ENCODE measurements at regions not wholly inside any gene's neighbourhood (a gene's known extent, or its start where the extent isn't known, plus 50 kb on each side); places are given as distances from the start of the nearest gene placed in this dataset.

GRCh38 chr1:37150986-37151385 is 116.7 kb upstream of the GRIK3 start:
- no peak overlapping the region for H3K9ac ChIP-seq (ENCODE audit: low read length)

GRCh38 chr1:37151789-37152188 is 117.5 kb upstream of the GRIK3 start:
- Histone ChIP-seq H3K36me3 (ENCODE audit: control insufficient read depth, low read depth, low read length) (no peaks in the 10 kb centered on the region), H3K9ac (ENCODE audit: low read length) (no peak overlapping the region), H3K4me3 (ENCODE audit: low read length) (no peak overlapping the region), H3K27ac (ENCODE audit: low read length) (no peak overlapping the region), H3K27me3 (ENCODE audit: control insufficient read depth, insufficient read depth, low read length) (no peaks in the 10 kb centered on the region), H3K4me1 (ENCODE audit: control insufficient read depth, low read depth, low read length) (no peaks in the 10 kb centered on the region), H3K9me3 (ENCODE audit: control insufficient read depth, low read depth, low read length) (no peaks in the 10 kb centered on the region)

More at GRCh38 chr1:37150986-37151385, 116.7 kb upstream of the GRIK3 start:
- Histone ChIP-seq H3K27me3 (ENCODE audit: control insufficient read depth, insufficient read depth, low read length) (no peaks in the 10 kb centered on the region), H3K36me3 (ENCODE audit: control insufficient read depth, low read depth, low read length) (no peaks in the 10 kb centered on the region), H3K9me3 (ENCODE audit: control insufficient read depth, low read depth, low read length) (no peaks in the 10 kb centered on the region), H3K4me1 (ENCODE audit: control insufficient read depth, low read depth, low read length) (no peaks in the 10 kb centered on the region), H3K4me3 (ENCODE audit: low read length) (no peak overlapping the region), H3K27ac (ENCODE audit: low read length) (no peak overlapping the region)

DNA sequence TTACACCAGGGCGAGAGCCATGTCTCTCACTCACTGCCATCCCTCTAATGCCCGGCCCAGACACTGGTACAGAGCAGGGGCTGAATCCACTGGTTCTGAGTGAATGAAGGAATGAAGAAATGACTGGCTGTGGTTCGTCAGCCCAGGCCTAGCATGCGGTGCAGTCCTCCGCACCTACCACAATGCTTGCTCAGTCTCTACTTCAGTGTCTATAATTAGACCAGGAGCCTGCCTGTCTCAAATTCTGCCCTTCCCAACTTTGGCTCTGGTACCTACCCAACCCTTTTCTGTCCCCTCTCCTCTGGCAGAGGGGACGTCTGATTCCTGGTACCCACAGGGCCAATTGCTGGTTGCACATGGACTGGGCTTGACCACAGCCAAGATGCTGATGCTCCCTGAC is 118.2 kb upstream of the GRIK3 start:
- Histone ChIP-seq H3K4me1 (ENCODE audit: control insufficient read depth, low read depth, low read length) (no peaks in the 10 kb centered on the region), H3K27ac (ENCODE audit: low read length) (no peak overlapping the region), H3K4me3 (ENCODE audit: low read length) (no peak overlapping the region), H3K9me3 (ENCODE audit: control insufficient read depth, low read depth, low read length) (no peaks in the 10 kb centered on the region), H3K27me3 (ENCODE audit: control insufficient read depth, insufficient read depth, low read length) (no peaks in the 10 kb centered on the region), H3K9ac (ENCODE audit: low read length) (no peak overlapping the region), H3K36me3 (ENCODE audit: control insufficient read depth, low read depth, low read length) (no peaks in the 10 kb centered on the region)

- Histone ChIP-seq H3K36me3 (ENCODE audit: control insufficient read depth, low read depth, low read length) (no peaks in the 10 kb centered on the region), H3K4me1 (ENCODE audit: control insufficient read depth, low read depth, low read length) (no peaks in the 10 kb centered on the region)
Observed at GRCh38 chr1:37153116-37154100, 119.1 kb upstream of the GRIK3 start.

GRCh38 chr1:37156646-37157045 is 122.3 kb upstream of the GRIK3 start:
- Histone ChIP-seq H3K4me3 (ENCODE audit: low read length) (no peak overlapping the region), H3K9me3 (ENCODE audit: control insufficient read depth, low read depth, low read length) (no peaks in the 10 kb centered on the region), H3K27me3 (ENCODE audit: control insufficient read depth, insufficient read depth, low read length) (no peaks in the 10 kb centered on the region), H3K4me1 (ENCODE audit: control insufficient read depth, low read depth, low read length) (no peaks in the 10 kb centered on the region), H3K27ac (ENCODE audit: low read length) (no peak overlapping the region), H3K36me3 (ENCODE audit: control insufficient read depth, low read depth, low read length) (no peaks in the 10 kb centered on the region), H3K9ac (ENCODE audit: low read length) (no peak overlapping the region)

More at GRCh38 chr1:37153116-37154100, 119.1 kb upstream of the GRIK3 start:
- Histone ChIP-seq H3K9me3 (ENCODE audit: control insufficient read depth, low read depth, low read length) (no peaks in the 10 kb centered on the region), H3K27ac (ENCODE audit: low read length) (no peak overlapping the region), H3K4me3 (ENCODE audit: low read length) (no peak overlapping the region), H3K27me3 (ENCODE audit: control insufficient read depth, insufficient read depth, low read length) (no peaks in the 10 kb centered on the region), H3K9ac (ENCODE audit: low read length) (no peak overlapping the region)

- Histone ChIP-seq H3K4me3 (ENCODE audit: low read length) (no peak overlapping the region), H3K36me3 (ENCODE audit: control insufficient read depth, low read depth, low read length) (no peaks in the 10 kb centered on the region), H3K9me3 (ENCODE audit: control insufficient read depth, low read depth, low read length) (no peaks in the 10 kb centered on the region), H3K9ac (ENCODE audit: low read length) (no peak overlapping the region), H3K27me3 (ENCODE audit: control insufficient read depth, insufficient read depth, low read length) (no peaks in the 10 kb centered on the region), H3K4me1 (ENCODE audit: control insufficient read depth, low read depth, low read length) (no peaks in the 10 kb centered on the region), H3K27ac (ENCODE audit: low read length) (no peak overlapping the region)
Observed at GRCh38 chr1:37157634-37158033, 123.3 kb upstream of the GRIK3 start.

DNA sequence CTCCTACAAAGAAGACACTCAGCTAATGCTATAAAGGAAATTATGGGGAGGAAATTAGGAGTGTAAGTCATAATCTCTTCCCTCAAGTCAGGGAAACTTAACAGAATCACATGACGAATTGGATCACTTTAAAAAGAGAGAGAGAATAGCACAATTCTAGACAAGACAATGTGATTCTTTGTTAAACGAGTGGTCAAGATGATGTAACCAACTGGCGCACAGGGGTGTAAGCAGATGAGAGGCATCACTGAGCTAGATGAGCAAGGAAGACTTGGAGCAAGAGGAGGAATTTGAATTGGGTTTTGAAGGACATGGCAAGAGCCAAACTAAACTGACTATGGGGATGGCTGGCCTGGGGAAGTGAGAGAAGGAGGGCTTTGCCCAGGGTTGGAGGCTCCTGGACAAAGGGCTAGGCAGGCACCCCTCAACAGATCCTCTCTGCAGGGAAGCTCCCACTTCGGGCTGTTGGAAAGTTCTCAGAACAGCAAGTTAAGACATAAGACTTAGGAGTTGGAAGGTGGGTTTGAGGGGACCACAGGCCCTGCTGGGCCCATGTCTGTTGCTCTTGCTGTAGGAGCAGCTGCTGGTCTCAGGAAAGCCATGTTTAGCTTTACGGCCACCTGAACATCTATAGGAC is 123.9 kb upstream of the GRIK3 start:
- H3K9me3 ChIP-seq (ENCODE audit: control insufficient read depth, low read depth, low read length) = no peaks in the 10 kb centered on the region
- H3K27ac ChIP-seq (ENCODE audit: low read length) = no peak overlapping the region

GRCh38 chr1:37159102-37159501 is 124.8 kb upstream of the GRIK3 start:
- Histone ChIP-seq H3K4me1 (ENCODE audit: control insufficient read depth, low read depth, low read length) (no peaks in the 10 kb centered on the region), H3K36me3 (ENCODE audit: control insufficient read depth, low read depth, low read length) (no peaks in the 10 kb centered on the region), H3K9ac (ENCODE audit: low read length) (no peak overlapping the region), H3K9me3 (ENCODE audit: control insufficient read depth, low read depth, low read length) (no peaks in the 10 kb centered on the region), H3K4me3 (ENCODE audit: low read length) (no peak overlapping the region), H3K27ac (ENCODE audit: low read length) (no peak overlapping the region), H3K27me3 (ENCODE audit: control insufficient read depth, insufficient read depth, low read length) (no peaks in the 10 kb centered on the region)

More for the DNA sequence above, 123.9 kb upstream of the GRIK3 start:
- no peaks in the 10 kb centered on the region for H3K4me1 ChIP-seq (ENCODE audit: control insufficient read depth, low read depth, low read length)
- H3K36me3 ChIP-seq (ENCODE audit: control insufficient read depth, low read depth, low read length) = no peaks in the 10 kb centered on the region
- H3K4me3 ChIP-seq (ENCODE audit: low read length) = no peak overlapping the region
- no peak overlapping the region for H3K9ac ChIP-seq (ENCODE audit: low read length)
- no peaks in the 10 kb centered on the region for H3K27me3 ChIP-seq (ENCODE audit: control insufficient read depth, insufficient read depth, low read length)

DNA sequence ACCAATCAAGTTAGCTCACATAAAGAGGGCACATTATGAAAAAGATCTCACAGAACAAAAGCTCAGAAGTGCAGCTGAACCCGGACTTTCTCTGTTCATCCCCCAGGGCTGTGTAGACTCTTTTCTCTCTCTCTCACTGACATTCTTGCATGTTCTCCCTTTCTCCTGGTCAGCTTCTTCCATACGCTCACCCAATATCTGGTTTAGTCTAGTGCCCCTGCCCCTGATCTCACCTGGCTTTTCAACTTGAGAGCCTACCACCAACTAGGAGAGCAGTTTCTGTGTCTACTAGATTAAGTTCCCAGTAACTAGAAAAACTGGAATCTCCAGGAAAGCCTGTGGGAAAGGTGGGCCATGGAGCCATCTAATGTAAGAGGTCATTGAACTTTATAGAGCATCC is 126.9 kb upstream of the GRIK3 start:
- H3K27ac ChIP-seq (ENCODE audit: low read length) = no peak overlapping the region
- no peaks in the 10 kb centered on the region for H3K27me3 ChIP-seq (ENCODE audit: control insufficient read depth, insufficient read depth, low read length)
- H3K9ac ChIP-seq (ENCODE audit: low read length) = no peak overlapping the region
- no peaks in the 10 kb centered on the region for H3K4me1 ChIP-seq (ENCODE audit: control insufficient read depth, low read depth, low read length)
- H3K9me3 ChIP-seq (ENCODE audit: control insufficient read depth, low read depth, low read length) = no peaks in the 10 kb centered on the region
- no peaks in the 10 kb centered on the region for H3K36me3 ChIP-seq (ENCODE audit: control insufficient read depth, low read depth, low read length)
- H3K4me3 ChIP-seq (ENCODE audit: low read length) = no peak overlapping the region

GRCh38 chr1:37162059-37162458 is 127.7 kb upstream of the GRIK3 start:
- Histone ChIP-seq H3K27ac (ENCODE audit: low read length) (no peak overlapping the region), H3K36me3 (ENCODE audit: control insufficient read depth, low read depth, low read length) (no peaks in the 10 kb centered on the region), H3K4me3 (ENCODE audit: low read length) (no peak overlapping the region), H3K27me3 (ENCODE audit: control insufficient read depth, insufficient read depth, low read length) (no peaks in the 10 kb centered on the region), H3K9me3 (ENCODE audit: control insufficient read depth, low read depth, low read length) (no peaks in the 10 kb centered on the region), H3K4me1 (ENCODE audit: control insufficient read depth, low read depth, low read length) (no peaks in the 10 kb centered on the region), H3K9ac (ENCODE audit: low read length) (no peak overlapping the region)

GRCh38 chr1:37166005-37166404 is 131.7 kb upstream of the GRIK3 start:
- H3K9me3 ChIP-seq (ENCODE audit: control insufficient read depth, low read depth, low read length) = no peaks in the 10 kb centered on the region
- H3K36me3 ChIP-seq (ENCODE audit: control insufficient read depth, low read depth, low read length) = no peaks in the 10 kb centered on the region
- H3K27ac ChIP-seq (ENCODE audit: low read length) = no peak overlapping the region
- no peaks in the 10 kb centered on the region for H3K27me3 ChIP-seq (ENCODE audit: control insufficient read depth, insufficient read depth, low read length)
- H3K4me3 ChIP-seq (ENCODE audit: low read length) = no peak overlapping the region
- H3K4me1 ChIP-seq (ENCODE audit: control insufficient read depth, low read depth, low read length) = no peaks in the 10 kb centered on the region
- no peak overlapping the region for H3K9ac ChIP-seq (ENCODE audit: low read length)
